Central memory CD8-positive, alpha-beta T cell (primary cell): ENCODE measurements at regions not wholly inside any gene's neighbourhood (a gene's known extent, or its start where the extent isn't known, plus 50 kb on each side); places are given as distances from the start of the nearest gene placed in this dataset.
A peak's percentile ranks its signal among the peaks of the same experiment; 100 is the strongest.
"Not testable (repeated sequence)": the region's sequence is repeated elsewhere in the genome, so short reads cannot be mapped to it uniquely, and the experiment has no call there.

Experiments
- ATAC-seq: fragments of 150-1000 bp; cut with Tn5 transposase; replicated peaks from 2 replicates; pipeline ENCODE4 v1.10.0; 2022; ENCODE audit warnings: mild to moderate bottlenecking, moderate FRiP score, moderate number of reproducible peaks; ENCODE audit not compliant: poor library complexity, severe bottlenecking; ENCODE audit errors: extremely low read depth
- DNase-seq, 2 donors: peaks; one replicate each; pipeline ENCODE4 v3.0.0; 2021; ENCODE audit warnings: low spot score in 2 of 2
- H3K27ac Mint-ChIP-seq: one replicate; pipeline ENCODE4 v1.8.0; 2022; ENCODE audit warnings: low read depth, mild to moderate bottlenecking, moderate library complexity, mixed read lengths
- H3K27me3 Mint-ChIP-seq: one replicate; pipeline ENCODE4 v1.8.0; 2022; ENCODE audit warnings: mixed read lengths
- H3K36me3 Mint-ChIP-seq: one replicate; pipeline ENCODE4 v1.8.0; 2022; ENCODE audit warnings: mild to moderate bottlenecking, moderate library complexity, mixed read lengths; ENCODE audit not compliant: insufficient read depth
- H3K4me1 Mint-ChIP-seq: one replicate; pipeline ENCODE4 v1.8.0; 2022; ENCODE audit warnings: mixed read lengths
- H3K4me3 Mint-ChIP-seq: one replicate; pipeline ENCODE4 v1.8.0; 2022; ENCODE audit warnings: mild to moderate bottlenecking, moderate library complexity, mixed read lengths
- H3K9me3 Mint-ChIP-seq: one replicate; pipeline ENCODE4 v1.8.0; 2022; ENCODE audit warnings: mixed read lengths

- not testable (repeated sequence) for H3K27ac Mint-ChIP-seq, DNase-seq, H3K4me3 Mint-ChIP-seq, H3K4me1 Mint-ChIP-seq, H3K9me3 Mint-ChIP-seq, H3K27me3 Mint-ChIP-seq, ATAC-seq, H3K36me3 Mint-ChIP-seq
These were observed 344.5 kb upstream of the MAOA start for GRCh38 chrX:43311625-43312024.

GRCh38 chrX:43313035-43313434 is 343.1 kb upstream of the MAOA start:
- Mint-ChIP-seq H3K36me3 (no peaks in the 10 kb centered on the region), H3K9me3 (no peaks in the 10 kb centered on the region), H3K4me3 (no peak overlapping the region), H3K4me1 (no peaks in the 10 kb centered on the region), H3K27ac (no peak overlapping the region), H3K27me3 (no peaks in the 10 kb centered on the region)
- ATAC-seq: no peak
- DNase-seq: no peak

GRCh38 chrX:43314525-43314924 is 341.6 kb upstream of the MAOA start:
- H3K36me3 Mint-ChIP-seq: no peaks in the 10 kb centered on the region
- no peaks in the 10 kb centered on the region for H3K9me3 Mint-ChIP-seq
- H3K27ac Mint-ChIP-seq: no peak overlapping the region
- no peak for ATAC-seq
- no peak overlapping the region for H3K4me3 Mint-ChIP-seq
- no peaks in the 10 kb centered on the region for H3K27me3 Mint-ChIP-seq
- no peaks in the 10 kb centered on the region for H3K4me1 Mint-ChIP-seq
- no peak for DNase-seq

GRCh38 chrX:43315622-43316021 is 340.5 kb upstream of the MAOA start:
- no peak for ATAC-seq
- Mint-ChIP-seq H3K9me3 (no peaks in the 10 kb centered on the region), H3K4me3 (no peak overlapping the region)

GRCh38 chrX:43316146-43316545 is 340.0 kb upstream of the MAOA start:
- DNase-seq: no peak
- H3K27me3 Mint-ChIP-seq: no peaks in the 10 kb centered on the region
- no peak overlapping the region for H3K4me3 Mint-ChIP-seq
- no peak overlapping the region for H3K27ac Mint-ChIP-seq
- no peak for ATAC-seq
- H3K36me3 Mint-ChIP-seq: no peaks in the 10 kb centered on the region
- H3K4me1 Mint-ChIP-seq: no peaks in the 10 kb centered on the region
- H3K9me3 Mint-ChIP-seq: no peaks in the 10 kb centered on the region

More at GRCh38 chrX:43315622-43316021, 340.5 kb upstream of the MAOA start:
- no peaks in the 10 kb centered on the region for H3K4me1 Mint-ChIP-seq
- DNase-seq: no peak
- H3K27me3 Mint-ChIP-seq: no peaks in the 10 kb centered on the region
- H3K36me3 Mint-ChIP-seq: no peaks in the 10 kb centered on the region
- H3K27ac Mint-ChIP-seq: no peak overlapping the region

- Mint-ChIP-seq H3K27me3 (no peaks in the 10 kb centered on the region), H3K4me1 (no peaks in the 10 kb centered on the region), H3K9me3 (no peaks in the 10 kb centered on the region), H3K36me3 (no peaks in the 10 kb centered on the region), H3K27ac (no peak overlapping the region), H3K4me3 (no peak overlapping the region)
- no peak for DNase-seq
- no peak for ATAC-seq
These were observed 338.7 kb upstream of the MAOA start for GRCh38 chrX:43317378-43317777.

- DNase-seq (no peak), ATAC-seq (no peak)
- H3K27ac Mint-ChIP-seq: no peak overlapping the region
- H3K9me3 Mint-ChIP-seq: no peaks in the 10 kb centered on the region
- H3K27me3 Mint-ChIP-seq: no peaks in the 10 kb centered on the region
- no peaks in the 10 kb centered on the region for H3K36me3 Mint-ChIP-seq
- H3K4me3 Mint-ChIP-seq: no peak overlapping the region
- H3K4me1 Mint-ChIP-seq: no peaks in the 10 kb centered on the region
These were observed 327.6 kb upstream of the MAOA start for GRCh38 chrX:43328358-43328946.

GRCh38 chrX:43333543-43333942 is 322.6 kb upstream of the MAOA start:
- no peaks in the 10 kb centered on the region for H3K27me3 Mint-ChIP-seq
- no peak overlapping the region for H3K27ac Mint-ChIP-seq
- H3K36me3 Mint-ChIP-seq: no peaks in the 10 kb centered on the region
- ATAC-seq (no peak), DNase-seq (no peak)
- H3K9me3 Mint-ChIP-seq: no peaks in the 10 kb centered on the region
- no peaks in the 10 kb centered on the region for H3K4me1 Mint-ChIP-seq
- no peak overlapping the region for H3K4me3 Mint-ChIP-seq

GRCh38 chrX:43345166-43345565 is 310.9 kb upstream of the MAOA start:
- Mint-ChIP-seq H3K27ac (no peak overlapping the region), H3K27me3 (no peaks in the 10 kb centered on the region), H3K9me3 (no peaks in the 10 kb centered on the region), H3K36me3 (no peaks in the 10 kb centered on the region), H3K4me3 (no peak overlapping the region), H3K4me1 (no peaks in the 10 kb centered on the region)
- ATAC-seq: no peak
- no peak for DNase-seq

- no peaks in the 10 kb centered on the region for H3K27me3 Mint-ChIP-seq
- DNase-seq (peak in 1 of 2 donors; percentile 9), ATAC-seq (no peak)
- H3K4me3 Mint-ChIP-seq: no peak overlapping the region
- H3K27ac Mint-ChIP-seq: no peak overlapping the region
- no peaks in the 10 kb centered on the region for H3K9me3 Mint-ChIP-seq
- H3K36me3 Mint-ChIP-seq: no peaks in the 10 kb centered on the region
- no peaks in the 10 kb centered on the region for H3K4me1 Mint-ChIP-seq
These were observed 306.7 kb upstream of the MAOA start for GRCh38 chrX:43349363-43349762.

- no peaks in the 10 kb centered on the region for H3K4me1 Mint-ChIP-seq
- no peaks in the 10 kb centered on the region for H3K27me3 Mint-ChIP-seq
- no peak overlapping the region for H3K4me3 Mint-ChIP-seq
- H3K27ac Mint-ChIP-seq: no peak overlapping the region
- DNase-seq: no peak
- no peak for ATAC-seq
- no peaks in the 10 kb centered on the region for H3K36me3 Mint-ChIP-seq
- H3K9me3 Mint-ChIP-seq: no peaks in the 10 kb centered on the region
These were observed 305.2 kb upstream of the MAOA start for GRCh38 chrX:43350935-43351334.

- DNase-seq (no peak), ATAC-seq (no peak)
- H3K36me3 Mint-ChIP-seq: no peaks in the 10 kb centered on the region
- no peak overlapping the region for H3K27ac Mint-ChIP-seq
- no peaks in the 10 kb centered on the region for H3K9me3 Mint-ChIP-seq
- H3K4me1 Mint-ChIP-seq: no peaks in the 10 kb centered on the region
- no peak overlapping the region for H3K4me3 Mint-ChIP-seq
- no peaks in the 10 kb centered on the region for H3K27me3 Mint-ChIP-seq
These were observed 298.4 kb upstream of the MAOA start for GRCh38 chrX:43357741-43358140.

- no peak overlapping the region for H3K27ac Mint-ChIP-seq
- peaks cover 8% of the 10 kb centered on the region for H3K9me3 Mint-ChIP-seq
- ATAC-seq (no peak), DNase-seq (no peak)
- no peaks in the 10 kb centered on the region for H3K4me1 Mint-ChIP-seq
- H3K4me3 Mint-ChIP-seq: no peak overlapping the region
- H3K36me3 Mint-ChIP-seq: no peaks in the 10 kb centered on the region
- H3K27me3 Mint-ChIP-seq: no peaks in the 10 kb centered on the region
These were observed 283.1 kb upstream of the MAOA start for GRCh38 chrX:43373032-43373431.

GRCh38 chrX:43375136-43375535 is 281.0 kb upstream of the MAOA start:
- H3K9me3 Mint-ChIP-seq: peaks cover 5% of the 10 kb centered on the region
- no peaks in the 10 kb centered on the region for H3K4me1 Mint-ChIP-seq
- H3K27me3 Mint-ChIP-seq: no peaks in the 10 kb centered on the region
- no peak overlapping the region for H3K27ac Mint-ChIP-seq
- no peaks in the 10 kb centered on the region for H3K36me3 Mint-ChIP-seq
- DNase-seq (no peak), ATAC-seq (no peak)
- H3K4me3 Mint-ChIP-seq: no peak overlapping the region
